GM18511 (cell line): ENCODE measurements at regions not wholly inside any gene's neighbourhood (a gene's known extent, or its start where the extent isn't known, plus 50 kb on each side); places are given as distances from the start of the nearest gene placed in this dataset.

Experiments
- ATAC-seq: cut with Tn5 transposase; IDR thresholded peaks from one replicate; pipeline ENCODE4 v1.9.1; 2021; ENCODE audit warnings: mild to moderate bottlenecking, moderate library complexity; ENCODE audit not compliant: unreplicated experiment

DNA sequence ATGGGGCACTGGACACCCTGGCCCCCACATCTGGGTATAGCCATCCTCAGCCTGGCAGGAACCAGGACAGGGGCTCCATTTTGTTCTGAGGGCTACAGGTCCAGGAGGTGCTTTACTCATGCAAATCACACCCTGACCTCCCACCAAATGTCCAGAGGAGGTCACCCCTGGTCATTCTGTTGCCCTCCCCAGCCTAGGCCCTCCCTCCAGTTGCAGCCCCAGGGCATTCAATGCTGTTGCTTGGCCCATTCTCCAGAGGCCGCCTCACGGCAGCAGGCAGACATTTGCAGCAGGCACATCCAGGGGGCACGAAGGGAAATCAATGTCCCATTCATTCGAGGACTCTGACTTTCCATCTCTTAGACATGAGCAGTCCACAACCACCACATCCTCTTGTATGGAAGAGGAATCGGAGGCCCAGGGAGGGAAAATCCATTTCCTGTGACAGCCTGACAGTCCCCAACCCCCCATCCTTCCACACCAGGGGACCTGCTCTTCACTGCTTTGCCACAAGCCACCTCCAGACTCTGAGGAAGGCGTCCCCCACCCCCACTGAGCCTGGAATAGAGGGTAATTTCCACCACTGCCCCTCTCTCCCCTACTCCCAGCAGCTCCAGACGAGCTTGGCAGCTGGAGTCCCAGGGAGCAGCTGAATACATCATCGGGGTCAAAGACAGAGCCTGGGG is 76.2 kb upstream of the UNC5B start:
- no peak for ATAC-seq

DNA sequence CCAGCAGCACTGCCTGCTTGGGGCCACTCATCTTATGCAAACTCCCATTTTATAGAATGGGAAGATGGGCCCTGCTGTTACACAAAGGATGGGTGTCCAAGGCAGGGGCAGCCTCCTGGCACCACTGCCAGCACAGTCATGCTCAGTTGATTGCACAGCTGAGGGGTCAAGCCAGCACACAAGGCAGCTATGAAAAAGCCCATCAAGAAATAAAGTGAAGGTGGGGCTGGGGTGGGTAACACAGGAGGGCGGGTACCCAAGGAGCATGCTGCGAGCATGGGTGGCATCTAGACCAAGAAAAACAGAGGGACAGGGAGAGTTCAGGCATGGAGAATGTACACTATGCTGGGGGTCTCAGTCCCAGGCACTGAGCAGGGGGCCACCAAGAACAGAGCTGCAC is 74.7 kb upstream of the UNC5B start:
- ATAC-seq = no peak

DNA sequence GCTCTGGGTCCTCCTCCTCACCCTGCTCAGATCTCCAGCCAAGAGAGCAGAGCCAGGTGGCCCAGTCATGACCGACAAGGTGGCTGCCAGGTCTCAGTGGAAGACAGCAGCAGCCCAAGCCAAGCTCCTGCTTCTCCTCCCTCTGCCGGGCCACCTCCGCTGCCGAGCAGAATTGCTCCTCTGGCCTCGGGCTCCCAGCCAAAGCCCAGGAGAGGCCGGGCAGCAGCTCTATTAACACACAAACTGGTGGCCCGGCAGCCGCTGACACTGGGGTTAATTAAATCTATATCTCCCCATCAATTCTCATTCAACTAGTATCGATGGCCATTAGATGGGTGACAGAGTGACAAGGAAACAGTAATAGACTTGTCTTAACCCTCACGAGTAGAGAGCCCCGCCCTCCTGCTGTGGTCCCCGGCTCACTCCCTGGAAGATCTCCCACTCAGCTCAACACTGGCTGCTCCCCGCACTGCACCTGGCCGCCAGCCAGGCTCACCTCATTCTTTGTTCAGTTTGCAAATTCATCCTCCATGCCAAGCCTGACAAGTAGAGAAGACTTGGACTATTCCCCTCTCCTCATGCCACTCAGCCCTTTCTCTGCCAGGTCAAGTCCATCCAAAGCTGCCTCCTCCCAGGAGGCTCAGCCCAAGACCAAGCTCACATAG is 74.1 kb upstream of the UNC5B start:
- no peak for ATAC-seq

DNA sequence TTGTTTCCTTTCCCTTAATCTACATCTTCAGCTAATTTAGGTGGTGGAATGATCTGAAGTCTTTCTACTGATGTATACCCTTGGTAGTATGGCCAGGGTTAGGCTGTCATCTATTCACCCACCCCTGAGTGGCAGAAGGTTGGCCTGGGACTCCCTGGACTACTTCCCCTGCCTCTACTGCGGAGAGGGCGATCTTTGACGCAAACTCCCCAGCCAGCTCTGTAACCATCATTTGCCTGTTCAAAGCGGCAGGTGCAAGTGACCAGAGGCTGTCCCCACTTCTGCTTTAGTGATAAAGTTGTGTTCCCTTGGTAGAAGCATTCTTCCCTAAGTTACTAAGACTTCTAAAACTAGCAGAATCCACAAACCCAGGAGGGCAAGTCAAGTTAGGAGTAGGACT is 70.8 kb upstream of the UNC5B start:
- no peak for ATAC-seq

DNA sequence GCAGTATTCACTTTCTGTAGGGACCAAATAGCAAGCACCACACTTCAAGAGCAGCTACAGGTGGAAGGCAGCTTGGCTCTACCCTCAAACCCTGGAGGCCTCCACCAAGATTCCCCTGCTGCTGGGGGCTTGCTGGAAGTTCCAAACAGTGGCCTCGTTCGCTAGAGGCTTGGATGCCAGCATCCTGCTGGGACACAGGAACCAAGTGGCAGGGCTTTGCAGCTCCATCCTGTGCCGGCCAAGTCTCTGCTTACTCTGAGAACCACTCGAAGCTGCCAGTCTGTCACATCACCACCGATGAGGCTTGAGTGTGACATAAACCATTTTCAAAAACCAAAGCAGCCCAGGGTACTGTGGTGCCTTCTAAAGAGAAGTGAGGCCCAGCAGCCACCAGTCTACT is 69.2 kb upstream of the UNC5B start:
- ATAC-seq = no peak

DNA sequence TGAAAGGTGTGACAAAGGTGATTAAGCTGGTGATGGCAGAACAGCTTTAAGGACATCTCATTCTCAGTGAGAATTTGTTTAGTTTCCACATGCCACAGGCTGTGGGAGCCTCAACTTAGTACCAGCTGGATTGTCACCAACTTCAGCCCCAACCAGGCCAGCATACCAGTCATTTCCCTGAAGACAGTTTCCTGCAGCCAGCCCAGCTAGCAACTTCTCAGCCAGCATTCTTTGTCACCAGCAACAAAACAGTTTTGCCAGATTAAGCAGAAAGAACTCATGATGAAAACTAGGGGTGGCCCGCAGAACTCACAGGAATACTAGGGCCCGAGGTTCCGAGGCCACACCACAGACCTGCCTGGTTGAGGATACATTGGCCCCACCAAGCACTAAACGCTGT is 68.8 kb upstream of the UNC5B start:
- ATAC-seq = no peak

DNA sequence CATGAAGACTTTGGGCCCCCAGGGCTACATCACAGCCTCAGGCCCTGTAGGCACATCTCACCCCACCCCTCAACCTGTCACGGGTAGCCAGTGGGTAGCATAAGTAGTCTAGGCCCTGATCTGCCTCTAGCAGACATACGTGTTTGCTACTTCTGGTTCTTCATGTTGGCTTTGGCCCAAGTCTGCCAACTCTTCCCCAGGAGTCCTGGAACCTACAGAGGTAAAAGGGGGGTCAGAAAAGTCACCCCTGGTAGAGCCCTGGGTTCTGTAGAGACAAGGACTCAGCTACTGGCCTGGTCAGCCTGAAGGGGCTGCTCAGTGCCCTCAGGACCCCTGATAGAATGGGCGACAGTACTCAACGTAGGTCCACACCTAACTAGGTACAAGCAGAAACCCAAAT is 67.5 kb upstream of the UNC5B start:
- no peak for ATAC-seq

DNA sequence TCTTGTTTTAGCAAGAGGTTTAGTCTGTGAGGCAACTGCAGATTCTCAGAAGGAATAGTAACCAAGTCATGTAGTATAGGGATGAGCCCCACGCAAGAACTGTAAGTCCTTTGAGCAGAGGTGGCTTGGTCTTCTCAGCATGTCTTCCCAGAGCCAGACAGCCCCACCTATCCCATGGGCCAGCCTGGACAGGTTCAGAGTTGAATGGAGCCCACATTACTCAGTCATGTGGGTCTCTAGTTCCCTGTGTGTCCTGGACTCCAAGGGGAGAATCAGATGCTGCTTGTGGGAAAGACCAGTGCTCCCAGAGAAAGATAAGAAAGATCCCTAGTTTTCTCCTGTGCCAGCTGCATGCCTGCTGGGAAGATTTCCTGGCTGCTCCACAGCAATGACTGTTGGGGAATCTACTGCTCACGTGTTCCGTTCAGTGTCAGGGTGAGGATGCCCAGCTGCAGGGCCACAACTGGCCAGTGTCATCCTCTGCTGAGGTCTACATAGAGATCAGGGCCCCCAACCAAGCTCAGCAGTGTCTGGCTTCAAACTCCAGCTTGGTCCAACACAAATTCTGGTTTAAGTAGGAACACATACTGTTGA is 66.9 kb upstream of the UNC5B start:
- no peak for ATAC-seq

DNA sequence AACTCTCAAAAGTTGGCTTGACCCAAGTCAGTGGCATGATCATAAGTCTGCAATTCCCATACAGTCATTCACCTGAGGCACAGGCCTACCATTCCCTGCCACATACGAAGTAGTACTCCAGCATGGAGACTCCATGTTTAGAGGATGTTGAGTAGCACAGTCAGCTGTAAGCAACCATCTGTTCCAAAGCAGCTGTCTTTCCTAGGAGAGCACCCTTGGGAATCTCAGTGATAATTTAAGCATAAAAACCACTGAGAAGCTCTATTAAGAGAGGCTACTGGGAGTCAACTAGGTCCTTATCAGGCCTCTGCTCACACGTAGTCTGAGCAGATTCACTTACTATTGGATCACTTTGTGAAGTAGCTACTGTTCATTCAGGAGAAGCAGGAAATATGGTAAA is 61.6 kb upstream of the UNC5B start:
- ATAC-seq = no peak

DNA sequence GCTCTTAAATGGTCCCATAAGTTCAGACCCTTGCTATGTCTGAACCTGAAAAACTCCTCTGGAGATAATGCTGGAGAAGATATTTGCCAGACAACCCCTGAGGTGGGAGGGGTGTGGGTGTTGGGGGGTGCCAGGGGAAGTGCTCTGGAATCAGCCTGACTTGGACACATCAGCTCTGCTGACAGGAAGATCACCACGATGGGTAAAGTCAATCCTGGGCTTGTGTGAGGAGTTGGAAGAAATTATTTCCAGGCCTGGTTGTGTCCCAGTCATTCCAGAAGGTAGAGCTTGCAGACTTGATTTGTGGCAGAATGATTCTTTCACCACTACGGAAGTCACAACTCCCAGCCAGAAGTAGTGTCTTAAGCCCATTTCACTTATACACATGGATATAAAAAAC is 60.3 kb upstream of the UNC5B start:
- ATAC-seq = no peak

DNA sequence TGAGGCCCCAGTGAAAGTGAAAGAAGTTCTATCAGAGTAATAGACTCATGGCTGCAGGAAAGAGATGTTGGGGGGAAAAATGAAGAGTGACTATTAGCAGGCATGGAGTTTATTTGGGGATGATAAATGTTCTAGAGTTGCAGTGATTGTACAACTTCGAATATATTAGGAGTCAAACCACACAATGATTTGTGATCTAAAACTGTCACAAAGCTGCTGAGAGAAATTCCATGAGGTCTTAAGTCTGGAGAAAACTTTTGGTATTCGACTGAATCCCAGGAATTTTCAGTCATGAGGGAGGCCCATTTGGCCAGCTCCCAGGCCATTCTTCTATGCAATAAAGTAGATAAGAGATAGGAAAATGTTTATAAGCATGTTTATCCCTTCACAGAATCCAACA is 55.9 kb upstream of the UNC5B start:
- no peak for ATAC-seq

DNA sequence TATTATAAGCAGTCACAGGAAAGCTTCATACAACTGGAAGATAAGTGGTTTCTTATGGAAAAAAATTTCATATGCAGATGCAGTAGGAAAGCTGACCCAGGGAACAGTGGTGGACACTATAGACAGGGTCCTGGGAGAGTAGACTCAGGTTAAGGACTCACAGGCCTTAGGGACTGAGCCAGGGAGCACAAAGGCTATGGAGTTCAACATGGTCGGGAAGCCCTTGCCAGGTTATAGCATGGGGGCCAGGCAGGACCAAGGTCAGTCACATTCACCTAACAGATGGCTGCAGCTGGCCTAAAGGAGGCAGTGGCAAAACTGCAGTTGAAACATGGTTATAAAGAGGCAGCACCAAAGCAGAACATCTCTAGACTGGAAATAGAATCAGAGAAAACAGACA is 54.9 kb upstream of the UNC5B start:
- no peak for ATAC-seq

DNA sequence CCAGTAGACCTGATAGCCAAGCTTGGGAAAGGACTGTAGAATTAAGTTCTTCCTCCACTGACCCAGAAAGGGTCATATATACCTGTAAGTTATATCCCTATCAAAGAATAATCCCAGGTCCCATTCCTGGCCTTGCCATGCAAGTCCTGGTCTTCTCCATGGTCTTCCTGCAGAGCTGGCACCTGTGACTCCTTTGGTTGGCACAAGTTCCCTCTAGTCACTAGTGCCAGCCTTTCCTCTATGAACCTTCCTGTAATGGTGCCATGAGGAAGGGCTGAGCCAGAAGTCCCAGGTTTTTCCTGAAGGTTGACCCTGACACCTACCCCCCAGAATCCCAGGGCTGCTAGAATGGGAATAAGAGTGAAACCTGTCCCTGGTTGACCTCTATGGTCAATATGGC is 54.1 kb upstream of the UNC5B start:
- ATAC-seq = no peak

DNA sequence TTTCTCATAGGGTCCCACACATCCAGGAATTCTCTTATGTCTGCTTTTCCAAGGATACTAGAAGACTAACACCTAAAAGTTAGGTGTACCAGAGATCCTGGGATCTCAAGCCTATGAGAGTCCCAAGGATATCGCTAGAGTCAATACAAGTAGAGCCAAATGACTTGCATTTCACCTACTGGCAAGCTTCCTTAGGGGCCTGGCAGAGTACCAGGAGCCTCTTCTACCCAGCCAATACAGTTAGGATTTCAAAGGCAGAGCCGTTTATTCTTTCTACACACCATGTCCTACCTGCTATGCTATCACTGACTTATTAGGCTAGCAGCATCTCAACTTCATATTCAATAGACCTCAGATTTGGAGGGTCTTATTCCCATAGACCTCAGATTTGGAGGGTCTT is 53.5 kb upstream of the UNC5B start:
- ATAC-seq = no peak

DNA sequence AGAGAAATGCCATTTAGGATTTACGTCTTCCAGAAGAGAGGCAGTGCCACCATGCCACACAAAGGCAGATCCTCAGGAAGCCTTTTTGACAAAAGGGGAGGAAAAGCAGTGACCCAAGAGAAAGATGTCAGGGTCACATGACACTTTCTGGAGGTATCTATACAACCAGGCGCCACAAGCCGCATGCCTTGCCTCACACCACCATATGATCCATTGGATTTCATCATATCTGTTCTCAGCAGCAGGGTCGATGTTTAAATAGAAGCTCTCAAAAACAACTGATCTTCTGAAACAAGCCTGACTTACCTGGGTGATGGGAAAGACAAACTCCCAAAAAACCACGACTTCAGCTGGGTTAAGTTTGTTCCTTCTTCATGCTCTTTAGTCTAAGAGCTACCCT is 52.5 kb upstream of the UNC5B start:
- ATAC-seq = no peak

DNA sequence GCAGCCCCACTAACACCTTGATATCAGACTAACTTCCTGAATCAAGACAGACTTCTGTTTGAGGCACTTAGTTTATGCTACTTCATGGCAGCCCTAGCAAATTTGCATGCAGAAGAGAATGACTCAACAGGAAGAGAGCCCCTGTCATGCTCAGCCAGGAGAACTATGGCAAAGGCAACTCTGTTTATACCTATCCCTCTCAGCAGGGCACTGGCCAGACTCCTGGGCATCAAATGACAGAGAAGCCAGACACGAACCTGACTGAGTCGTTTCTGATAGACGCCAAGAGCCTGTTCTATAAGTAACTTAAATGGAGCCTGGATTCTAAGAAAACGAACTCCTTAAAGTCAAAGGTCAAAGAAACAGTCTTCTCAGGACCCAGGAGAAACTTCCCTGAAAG is 50.9 kb upstream of the UNC5B start:
- ATAC-seq = no peak
